Stimulated activated naive CD4-positive, alpha-beta T cell treated with Interleukin-2 at 50 U/mL for 16 hours (primary cell): ENCODE measurements at regions not wholly inside any gene's neighbourhood (a gene's known extent, or its start where the extent isn't known, plus 50 kb on each side); places are given as distances from the start of the nearest gene placed in this dataset.

Experiments
- DNase-seq: peaks from one replicate; lab custom pipeline; 2025; lab: John Stamatoyannopoulos, UW

DNA sequence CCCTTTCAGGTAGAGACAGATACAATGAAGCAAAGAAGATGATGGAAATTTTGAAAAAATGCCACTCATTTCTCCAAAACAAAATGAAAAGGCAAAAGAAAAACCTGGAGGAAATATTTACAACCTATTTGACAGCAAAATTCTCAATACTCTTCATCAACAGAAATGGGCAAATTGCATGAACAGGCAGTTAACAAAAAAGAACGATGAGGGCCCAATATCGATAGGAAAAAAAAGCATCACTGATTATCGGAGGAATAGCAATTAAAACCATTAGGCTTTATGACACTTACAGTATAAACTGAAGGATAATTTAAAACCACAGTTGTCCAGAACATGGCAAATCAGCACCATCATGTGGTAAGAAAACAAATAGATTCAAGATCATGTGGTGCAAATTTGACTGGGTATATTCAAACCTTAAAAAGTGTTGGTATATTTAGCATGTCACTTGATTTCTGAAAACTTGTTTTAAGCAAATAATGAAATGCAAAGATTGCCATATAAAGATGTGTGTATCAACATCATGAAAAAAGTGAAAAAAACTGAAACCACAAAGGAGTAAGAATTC is 222.9 kb downstream of the BRD1 start:
- no peak for DNase-seq

- DNase-seq: no peak
Measured at GRCh38 chr22:49603016-49603415, 224.7 kb downstream of the BRD1 start.

DNA sequence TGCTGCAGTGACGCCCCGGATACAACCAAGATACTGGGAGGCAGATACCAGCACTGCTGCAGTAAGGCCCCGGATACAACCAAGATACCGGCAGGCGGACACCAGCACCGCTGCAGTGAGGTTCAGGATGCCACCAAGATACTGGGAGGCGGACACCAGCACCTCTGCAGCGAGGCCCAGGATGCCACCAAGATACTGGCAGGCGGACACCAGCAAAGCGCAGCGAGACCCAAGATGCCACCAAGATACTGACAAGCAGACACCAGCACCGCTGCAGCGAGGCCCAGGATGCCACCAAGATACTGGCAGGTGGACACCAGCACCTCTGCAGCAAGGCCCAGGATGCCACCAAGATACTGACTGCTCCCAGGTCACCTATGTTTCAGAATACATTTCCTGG is 225.2 kb downstream of the BRD1 start:
- DNase-seq: no peak

DNA sequence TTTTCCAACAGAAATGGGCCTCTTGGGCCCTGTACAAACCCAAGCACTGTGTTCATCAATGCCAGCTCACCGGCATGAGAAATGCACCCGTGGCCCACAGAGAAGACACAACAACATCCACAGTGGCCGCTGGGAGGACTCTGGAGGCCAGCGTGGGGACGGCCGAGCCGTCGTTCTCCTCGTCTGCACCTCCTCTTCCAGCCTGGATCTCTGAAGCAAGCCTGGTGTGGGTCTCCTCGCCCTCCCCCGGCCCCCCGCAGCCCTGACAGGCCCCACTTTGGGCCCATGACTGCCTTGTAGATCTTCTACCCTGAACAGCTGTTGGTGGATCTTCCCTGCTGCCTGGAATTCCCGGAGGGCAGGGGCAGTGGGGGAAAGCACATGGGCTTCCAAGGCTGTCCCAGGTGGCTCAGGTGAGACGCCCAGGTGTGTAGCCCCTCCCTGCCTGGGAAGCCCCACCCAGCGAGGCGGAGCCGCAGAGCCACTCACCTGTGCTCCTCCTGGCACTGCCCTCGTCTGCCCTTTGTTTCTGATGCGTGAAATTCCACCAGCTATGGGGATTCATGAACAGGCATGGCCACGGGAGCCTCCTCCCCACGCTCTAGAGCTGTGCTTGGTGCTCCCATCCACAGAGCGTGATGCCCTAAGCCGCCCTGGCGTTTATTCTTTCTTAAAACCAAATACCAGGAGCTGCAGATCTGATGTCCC is 225.9 kb downstream of the BRD1 start:
- DNase-seq: no peak

DNA sequence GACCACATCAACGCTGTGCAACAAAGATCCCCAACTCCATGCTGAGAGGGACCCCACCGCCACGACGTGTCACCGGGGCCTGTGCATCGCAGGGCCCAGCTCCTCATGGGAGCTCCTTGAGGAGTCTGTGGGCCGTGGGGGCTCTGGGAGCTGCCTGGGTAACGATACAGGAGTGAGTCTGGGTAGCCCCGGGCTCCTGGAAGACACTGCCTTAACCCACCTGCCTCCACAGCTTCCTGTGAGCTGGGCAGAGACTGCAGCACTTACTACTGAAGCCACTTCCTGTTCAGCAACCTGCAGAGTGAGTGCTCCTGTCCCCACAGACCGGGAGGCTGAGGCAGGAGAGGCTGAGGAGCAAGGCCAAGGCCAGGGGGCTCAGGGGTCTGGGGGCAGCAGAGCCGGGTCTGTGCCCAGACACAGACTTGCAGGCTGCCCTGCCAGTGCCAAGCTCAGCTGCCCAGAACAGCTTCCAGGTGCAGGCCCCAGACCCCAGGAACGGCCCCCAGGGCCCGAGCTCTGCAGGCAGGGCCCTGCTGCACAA is 226.7 kb downstream of the BRD1 start:
- DNase-seq: no peak

DNA sequence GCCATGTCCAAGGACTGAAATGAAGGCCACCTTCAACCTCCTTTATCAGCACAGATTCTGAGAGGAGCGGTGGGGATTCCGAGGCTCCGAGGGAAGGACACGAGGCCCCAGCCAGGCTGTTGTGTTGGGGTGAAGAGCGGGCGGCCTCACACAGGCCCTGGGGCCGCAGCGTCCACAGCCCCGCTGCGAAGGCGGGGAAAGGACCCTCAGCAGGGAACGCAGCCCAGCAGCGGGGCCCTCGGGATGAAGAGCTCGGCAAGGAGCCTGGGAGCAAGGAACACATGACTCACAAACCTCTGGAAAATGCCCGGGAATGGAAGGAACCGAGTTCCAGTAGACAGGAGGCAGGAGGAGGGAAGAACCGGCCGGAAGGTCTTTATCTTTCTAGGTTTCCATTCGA is 227.2 kb downstream of the BRD1 start:
- no peak for DNase-seq

GRCh38 chr22:49599691-49600455 is 227.8 kb downstream of the BRD1 start:
- no peak for DNase-seq

- DNase-seq: no peak
Measured at GRCh38 chr22:49599039-49599438, 228.6 kb downstream of the BRD1 start.

DNA sequence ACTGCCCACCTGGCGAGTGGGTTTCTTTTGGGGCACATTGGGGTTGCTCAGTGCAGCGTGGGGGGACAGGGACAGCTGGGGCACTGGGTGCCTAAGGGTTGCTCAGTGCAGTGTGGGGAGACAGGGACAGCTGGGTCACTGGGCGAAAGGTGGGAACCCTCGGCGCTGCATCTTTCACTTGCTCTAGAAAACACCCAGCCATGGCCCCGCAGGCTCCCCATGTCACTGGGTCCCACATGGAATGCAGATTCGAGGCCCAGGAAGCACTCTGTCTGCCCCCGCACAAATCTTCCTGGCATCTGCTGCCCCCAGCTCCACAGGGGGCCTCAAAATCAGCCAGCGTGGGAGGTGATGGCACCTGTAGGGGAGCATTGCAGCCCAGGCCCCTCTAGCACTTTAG is 229.3 kb downstream of the BRD1 start:
- no peak for DNase-seq

DNA sequence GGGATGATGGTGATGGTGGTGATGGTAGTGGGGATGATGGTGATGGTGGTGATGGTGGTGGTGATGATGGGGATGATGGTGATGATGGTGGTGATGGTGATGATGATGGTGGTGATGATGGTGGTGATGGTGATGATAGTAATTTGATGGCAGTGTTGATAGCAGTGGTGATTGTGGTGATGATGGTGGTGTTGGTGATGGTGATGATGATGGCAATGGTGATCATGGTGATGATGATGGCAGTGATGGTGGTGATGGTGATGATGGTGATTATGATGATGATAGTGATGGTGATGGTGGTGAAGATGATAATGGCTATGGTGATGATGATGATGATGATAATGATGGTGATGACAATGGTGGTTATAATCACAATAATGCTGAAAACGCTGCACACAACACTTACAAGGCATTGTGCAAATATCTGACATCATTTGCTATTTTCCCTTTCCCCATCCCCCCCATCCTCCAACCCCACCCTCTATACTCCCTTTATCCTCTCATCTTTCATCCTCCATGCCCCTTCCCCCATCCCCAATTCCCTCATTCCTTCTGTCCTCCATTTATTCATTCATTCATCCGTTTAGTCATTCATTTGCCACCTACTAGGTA is 230.1 kb downstream of the BRD1 start:
- DNase-seq: no peak

GRCh38 chr22:49595465-49596078 is 232.1 kb downstream of the BRD1 start:
- no peak for DNase-seq

DNA sequence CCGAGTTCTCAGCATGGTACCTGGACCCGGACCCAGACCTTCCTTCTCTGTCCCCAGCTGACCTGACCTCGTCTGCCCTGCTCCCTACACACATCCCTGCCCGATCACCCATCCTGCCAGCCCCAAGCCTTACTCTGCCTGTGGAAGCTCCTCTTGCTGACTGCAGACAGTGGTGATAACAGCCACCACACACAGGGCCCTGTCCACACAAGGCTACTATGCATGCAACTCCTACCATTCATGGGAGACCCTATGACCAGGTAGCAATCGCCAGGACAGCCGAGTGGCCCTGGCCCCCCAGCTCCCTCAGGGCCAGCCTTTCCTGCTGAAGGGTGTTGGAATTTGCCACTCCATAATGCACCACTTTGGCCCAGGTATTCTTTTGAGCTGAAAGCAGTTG is 233.6 kb downstream of the BRD1 start:
- no peak for DNase-seq

- no peak for DNase-seq
Measured at GRCh38 chr22:49593509-49593908, 234.2 kb downstream of the BRD1 start.

- no peak for DNase-seq
Measured at GRCh38 chr22:49592780-49593501, 234.7 kb downstream of the BRD1 start.

- no peak for DNase-seq
Measured at GRCh38 chr22:49590851-49591445, 236.7 kb downstream of the BRD1 start.

DNA sequence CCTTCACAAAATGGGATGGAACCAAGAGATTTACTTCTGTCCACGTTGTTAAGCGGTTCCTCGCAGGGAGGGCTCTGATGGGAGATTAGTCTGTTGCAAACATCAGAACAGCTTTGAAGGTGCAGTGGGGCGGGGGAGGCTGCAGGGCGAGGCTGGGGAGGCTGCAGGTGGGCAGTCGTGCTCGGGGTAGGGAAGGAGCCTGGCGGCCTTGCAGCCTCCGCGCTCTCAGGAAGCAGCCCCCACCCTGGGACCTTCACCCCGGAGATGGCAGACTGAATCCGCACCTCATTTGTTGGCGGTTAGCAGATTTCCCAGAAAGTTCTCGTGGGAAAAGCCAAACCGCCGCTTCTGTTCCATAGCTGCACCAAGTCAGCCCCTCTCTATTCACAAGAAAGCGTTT is 237.3 kb downstream of the BRD1 start:
- no peak for DNase-seq

GRCh38 chr22:49589811-49590210 is 237.9 kb downstream of the BRD1 start:
- no peak for DNase-seq

- DNase-seq: no peak
Measured at GRCh38 chr22:49589301-49589700, 238.4 kb downstream of the BRD1 start.

GRCh38 chr22:49588739-49589138 is 238.9 kb downstream of the BRD1 start:
- no peak for DNase-seq

DNA sequence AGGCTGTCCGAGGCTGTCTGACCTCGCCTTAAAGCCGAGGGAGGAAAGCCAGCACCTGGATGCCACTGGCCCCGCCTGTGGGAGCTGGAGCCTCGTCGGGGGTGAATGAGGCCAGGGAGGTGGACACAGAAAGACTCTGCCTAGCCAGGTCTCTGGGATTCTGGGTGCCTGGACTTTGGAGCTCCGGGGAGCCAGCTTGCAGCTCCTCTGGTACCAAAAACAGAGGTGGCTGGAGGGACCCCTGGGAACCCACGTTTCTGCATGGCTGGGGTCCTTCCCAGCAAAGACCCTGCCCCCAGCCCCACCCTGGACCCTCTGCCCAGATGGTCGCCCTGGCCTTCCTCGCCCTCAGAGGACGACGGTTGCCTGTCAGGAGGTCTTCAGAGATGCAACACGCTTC is 239.7 kb downstream of the BRD1 start:
- no peak for DNase-seq

GRCh38 chr22:49587421-49587820 is 240.3 kb downstream of the BRD1 start:
- DNase-seq: no peak
